HCT116 (cell line): ENCODE measurements at regions not wholly inside any gene's neighbourhood (a gene's known extent, or its start where the extent isn't known, plus 50 kb on each side); places are given as distances from the start of the nearest gene placed in this dataset.

Source experiments
- ATAC-seq: fragments of 200-7000 bp; cut with Tn5 transposase; 2 replicates; pipeline ENCODE4 v1.9.1; 2020; ENCODE audit warnings: mild to moderate bottlenecking, moderate library complexity
- BruUV-seq: library from RNA; stranded (reverse); fragments of 400-500 nt; replicated peaks from 2 replicates; lab custom pipeline; 2021; lab: Mats Ljungman, UMichigan
- CTCF ChIA-PET: fragments of 300-600 bp; sonication (Branson Sonifier 250); formaldehyde crosslinking; loops from one replicate; lab custom pipeline; 2021; ENCODE audit warnings: antibody characterized with exemption; lab: Charles Lee
- POLR2A ChIA-PET: fragments of 300-600, 350-600 bp; sonication (Branson Sonifier 250); formaldehyde crosslinking; loops from one replicate; lab custom pipeline; 2021; ENCODE audit warnings: antibody characterized with exemption; lab: Charles Lee
- RAD21 ChIA-PET, 2 experiments: fragments of 300-600 bp; sonication (Branson Sonifier 250); formaldehyde crosslinking; loops; one replicate each; lab custom pipeline; 2023; ENCODE audit warnings: low total read pairs in 2 of 2; ENCODE audit not compliant: uncharacterized antibody in 2 of 2, unreplicated experiment in 2 of 2, low non-redundant PET in 1 of 2; lab: Charles Lee
- DNase-seq: peaks from one replicate; pipeline ENCODE4 v3.0.0-alpha.2; 2010; ENCODE audit warnings: low read depth, low spot score
- H2AFZ ChIP-seq: fragments of 200-600 bp; shearing (Covaris generic), sonication (generic); 2 replicates; pipeline ENCODE4 v1.6.1; 2017; ENCODE audit warnings: low read depth, mixed run types, mixed read lengths, antibody characterized with exemption, low read length; ENCODE audit not compliant: poor library complexity, severe bottlenecking
- H3K27ac ChIP-seq: 2 replicates; pipeline ENCODE4 v1.5.1; 2012; ENCODE audit warnings: low read depth, low read length
- H3K27me3 ChIP-seq: fragments of 200-600 bp; sonication (generic); 2 replicates; pipeline ENCODE4 v1.6.1; 2016; ENCODE audit warnings: mixed run types, low read length, mixed read lengths; ENCODE audit not compliant: insufficient read depth
- H3K36me3 ChIP-seq, 2 experiments: fragments of 200-500 bp in 1 of 2; fragments of 200-600 bp in 1 of 2; sonication (Bioruptor generic) in 1 of 2; sonication (generic) in 1 of 2; 2 replicates each; pipeline versions ENCODE4 v1.5.1 to v1.6.1; 2014 to 2016; ENCODE audit warnings: low read length in 2 of 2, inconsistent platforms in 1 of 2, mixed read lengths in 1 of 2, mixed run types in 1 of 2; ENCODE audit not compliant: insufficient read depth in 2 of 2, control insufficient read depth in 1 of 2
- H3K4me1 ChIP-seq, 2 experiments: fragments of 200-600 bp in 1 of 2; sonication (generic) in 1 of 2; 2 replicates each; pipeline versions ENCODE4 v1.5.1 to v1.6.1; 2012 to 2017; ENCODE audit warnings: low read length in 2 of 2, inconsistent platforms in 1 of 2, mild to moderate bottlenecking in 1 of 2, mixed read lengths in 1 of 2, mixed run types in 1 of 2, moderate library complexity in 1 of 2; ENCODE audit not compliant: insufficient read depth in 2 of 2, control insufficient read depth in 1 of 2
- H3K4me2 ChIP-seq: fragments of 200-600 bp; sonication (generic); 2 replicates; pipeline ENCODE4 v1.6.1; 2017; ENCODE audit warnings: mixed run types, low read length, mixed read lengths
- H3K4me3 ChIP-seq, 2 experiments: fragments of 200-600 bp in 1 of 2; sonication (generic) in 1 of 2; replicated peaks in 1 of 2; 2 replicates each; pipeline ENCODE4 v1.5.1; 2011 to 2016; ENCODE audit warnings: low read length in 2 of 2, control low read depth in 1 of 2, low read depth in 1 of 2, mild to moderate bottlenecking in 1 of 2, mixed read lengths in 1 of 2, mixed run types in 1 of 2
- H3K79me2 ChIP-seq: fragments of 200-600 bp; sonication (generic); 2 replicates; pipeline ENCODE4 v1.6.1; 2017; ENCODE audit warnings: mild to moderate bottlenecking, mixed run types, low read length, moderate library complexity, mixed read lengths; ENCODE audit not compliant: insufficient read depth
- H3K9ac ChIP-seq: fragments of 200-600 bp; sonication (generic); 2 replicates; pipeline ENCODE4 v1.6.1; 2016; ENCODE audit warnings: low read length, mixed read lengths
- H3K9me2 ChIP-seq: fragments of 200-600 bp; sonication (generic), shearing (Covaris generic); 2 replicates; pipeline ENCODE4 v1.6.1; 2017; ENCODE audit warnings: mixed run types, mild to moderate bottlenecking, moderate library complexity; ENCODE audit not compliant: insufficient read depth
- H3K9me3 ChIP-seq, 2 experiments: fragments of 200-500 bp in 1 of 2; fragments of 200-600 bp in 1 of 2; sonication (Bioruptor generic) in 1 of 2; sonication (generic) in 1 of 2; 2 replicates each; pipeline ENCODE4 v1.6.1; 2014 to 2017; ENCODE audit warnings: low read length in 2 of 2, mixed read lengths in 2 of 2, inconsistent platforms in 1 of 2, low read depth in 1 of 2, mild to moderate bottlenecking in 1 of 2, mixed run types in 1 of 2, moderate library complexity in 1 of 2; ENCODE audit not compliant: control insufficient read depth in 1 of 2, insufficient read depth in 1 of 2
- H4K20me1 ChIP-seq: fragments of 200-600 bp; sonication (generic), shearing (Covaris generic); 2 replicates; pipeline ENCODE4 v1.6.1; 2017; ENCODE audit warnings: mixed run types, mild to moderate bottlenecking, moderate library complexity; ENCODE audit not compliant: insufficient read depth
- CEBPB ChIP-seq: IDR thresholded peaks from 2 replicates; pipeline ENCODE4 v1.6.1; 2012; ENCODE audit warnings: low read depth
- CTCF ChIP-seq, 3 experiments: fragments of 200-600 bp in 1 of 3; sonication (generic) in 1 of 3; IDR thresholded peaks in 2 of 3; conservative IDR thresholded peaks in 1 of 3; 2 replicates each; pipeline ENCODE4 v1.5.1; 2012 to 2017; ENCODE audit warnings: low read depth in 2 of 3, low read length in 2 of 3, antibody characterized with exemption in 1 of 3, borderline replicate concordance in 1 of 3, control low read depth in 1 of 3, mild to moderate bottlenecking in 1 of 3, mixed read lengths in 1 of 3, mixed run types in 1 of 3, moderate library complexity in 1 of 3; ENCODE audit not compliant: insufficient read depth in 1 of 3
- EGR1 ChIP-seq: IDR thresholded peaks from 2 replicates; pipeline ENCODE4 v1.6.1; 2012; ENCODE audit warnings: low read depth
- ELF1 ChIP-seq: IDR thresholded peaks from 2 replicates; pipeline ENCODE4 v1.6.1; 2012; ENCODE audit warnings: low read depth, borderline replicate concordance
- EZH2 ChIP-seq: fragments of 200-600 bp; sonication (generic); IDR thresholded peaks from 2 replicates; pipeline ENCODE4 v1.6.1; 2017; ENCODE audit warnings: antibody characterized with exemption, mixed run types
- EZH2phosphoT487 ChIP-seq: fragments of 200-600 bp; IDR thresholded peaks from 2 replicates; pipeline ENCODE4 v1.6.1; 2018; ENCODE audit warnings: antibody characterized with exemption, borderline replicate concordance
- FOSL1 ChIP-seq: IDR thresholded peaks from 2 replicates; pipeline ENCODE4 v1.6.1; 2012; ENCODE audit warnings: low read depth
- JUND ChIP-seq: IDR thresholded peaks from 2 replicates; pipeline ENCODE4 v1.6.1; 2012
- POLR2A ChIP-seq: IDR thresholded peaks from 2 replicates; pipeline ENCODE4 v1.7.0; 2011; ENCODE audit warnings: borderline replicate concordance; ENCODE audit not compliant: insufficient read depth, insufficient read length; ENCODE audit errors: extremely low read depth
- POLR2AphosphoS5 ChIP-seq: IDR thresholded peaks from 2 replicates; pipeline ENCODE4 v1.6.1; 2011; ENCODE audit warnings: mild to moderate bottlenecking, low read depth, low read length, moderate library complexity
- RAD21 ChIP-seq: IDR thresholded peaks from 2 replicates; pipeline ENCODE4 v1.6.1; 2012; ENCODE audit warnings: low read depth, mild to moderate bottlenecking
- SIN3A ChIP-seq: IDR thresholded peaks from 2 replicates; pipeline ENCODE4 v1.6.1; 2012; ENCODE audit warnings: low read depth
- SP1 ChIP-seq: IDR thresholded peaks from 2 replicates; pipeline ENCODE4 v1.6.1; 2012; ENCODE audit warnings: low read depth
- SRF ChIP-seq: IDR thresholded peaks from 2 replicates; pipeline ENCODE4 v1.6.1; 2012; ENCODE audit warnings: low read depth
- TCF7L2 ChIP-seq: IDR thresholded peaks from 2 replicates; pipeline ENCODE4 v1.7.0; 2011; ENCODE audit warnings: borderline replicate concordance, inconsistent platforms; ENCODE audit not compliant: insufficient read depth, insufficient read length; ENCODE audit errors: extremely low read depth
- YY1 ChIP-seq: IDR thresholded peaks from 2 replicates; pipeline ENCODE4 v1.6.1; 2011; ENCODE audit warnings: low read length, low read depth, moderate library complexity, mild to moderate bottlenecking; ENCODE audit not compliant: insufficient replicate concordance; ENCODE audit errors: extremely low read depth
- ZBTB33 ChIP-seq: IDR thresholded peaks from 2 replicates; pipeline ENCODE4 v1.6.1; 2011; ENCODE audit warnings: mild to moderate bottlenecking, low read length, moderate library complexity; ENCODE audit not compliant: insufficient replicate concordance; ENCODE audit errors: extremely low read depth
- ZFX ChIP-seq: fragments of 450-650 bp; IDR thresholded peaks from 2 replicates; pipeline ENCODE4 v1.6.1; 2017
- intact Hi-C: fragments of 100-400 bp; cut with micrococcal nuclease; formaldehyde crosslinking; loops from 2 replicates; pipeline ENCODE4 v1.10.0; 2022
- TF ChIP-seq, protein P1 (sequence below): IDR thresholded peaks from 2 replicates; pipeline ENCODE4 v1.6.1; 2012
- TF ChIP-seq, protein P2 (sequence below): IDR thresholded peaks from 2 replicates; pipeline ENCODE4 v1.6.1; 2012

GRCh38 chr13:78299832-78300623 lies 303.3 kb downstream of the POU4F1 start:
- H3K9me2 ChIP-seq, result no peaks in the 10 kb centered on the region
- DNase-seq (no peak), ATAC-seq (no peak)
- no peaks in the 10 kb centered on the region for H4K20me1 ChIP-seq
- no peak overlapping the region for H2AFZ ChIP-seq
- H3K4me1 ChIP-seq, result no peaks in the 10 kb centered on the region
- TF ChIP-seq CTCF (IDR thresholded peaks at IDR 0.05 in 2 of 3, conservative IDR thresholded peaks at IDR 0.05 in 1 of 3; ENCODE audit: borderline replicate concordance in 1 of 3, insufficient read depth in 1 of 3, low read depth in 2 of 3, low read length in 2 of 3) (no peak), SIN3A (no peak), POLR2A (no peak), EZH2 (no peak), JUND (no peak), ZFX (no peak), SP1 (no peak), RAD21 (no peak), CEBPB (no peak), YY1 (no peak), TCF7L2 (no peak), ELF1 (no peak), SRF (no peak), EZH2phosphoT487 (no peak), ZBTB33 (no peak), EGR1 (no peak), POLR2AphosphoS5 (no peak), FOSL1 (no peak)
- TF ChIP-seq, protein P1, sequence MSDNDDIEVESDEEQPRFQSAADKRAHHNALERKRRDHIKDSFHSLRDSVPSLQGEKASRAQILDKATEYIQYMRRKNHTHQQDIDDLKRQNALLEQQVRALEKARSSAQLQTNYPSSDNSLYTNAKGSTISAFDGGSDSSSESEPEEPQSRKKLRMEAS, result no peak
- TF ChIP-seq, protein P2, sequence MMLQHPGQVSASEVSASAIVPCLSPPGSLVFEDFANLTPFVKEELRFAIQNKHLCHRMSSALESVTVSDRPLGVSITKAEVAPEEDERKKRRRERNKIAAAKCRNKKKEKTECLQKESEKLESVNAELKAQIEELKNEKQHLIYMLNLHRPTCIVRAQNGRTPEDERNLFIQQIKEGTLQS, result no peak
- no peaks in the 10 kb centered on the region for H3K27me3 ChIP-seq
- H3K9ac ChIP-seq, result no peak overlapping the region
- CTCF ChIA-PET, result no interaction called here
- RAD21 ChIA-PET, result no interaction called here
- intact Hi-C loops, result no loop called here
- no peak overlapping the region for H3K4me2 ChIP-seq
- no peak overlapping the region for H3K27ac ChIP-seq
- POLR2A ChIA-PET, result no interaction called here
- H3K9me3 ChIP-seq, result 0 out of 4 replicates have a peak, but pooled peaks cover 4 to 8% of the 10 kb centered on the region in 2 experiments
- no peak overlapping the region for H3K4me3 ChIP-seq
- no peaks in the 10 kb centered on the region for H3K79me2 ChIP-seq
- no TSS peak for BruUV-seq
- H3K36me3 ChIP-seq, result no peaks in the 10 kb centered on the region
